Stimulated activated CD4-positive, alpha-beta T cell treated with anti-CD3 and anti-CD28 coated beads, Interleukin-2, amount 100 ng/mL, for 4 hours (primary cell): ENCODE measurements at regions not wholly inside any gene's neighbourhood (a gene's known extent, or its start where the extent isn't known, plus 50 kb on each side); places are given as distances from the start of the nearest gene placed in this dataset.
"Not testable (repeated sequence)": the region's sequence is repeated elsewhere in the genome, so short reads cannot be mapped to it uniquely, and the experiment has no call there.

ENCODE experiments used
- DNase-seq: peaks from one replicate; pipeline ENCODE4 v3.0.0-alpha.2; 2020; ENCODE audit warnings: low read depth

- no peak for DNase-seq
These were observed 72.0 kb upstream of the DHRSX start for GRCh38 chrX:2572740-2573139.

- DNase-seq = no peak
These were observed 67.3 kb upstream of the DHRSX start for GRCh38 chrX:2568125-2568524.

- no peak for DNase-seq
These were observed 65.3 kb upstream of the DHRSX start for GRCh38 chrX:2566055-2566454.

- no peak for DNase-seq
These were observed 60.7 kb upstream of the DHRSX start for GRCh38 chrX:2561456-2561855.

- DNase-seq = no peak
These were observed 58.3 kb upstream of the DHRSX start for GRCh38 chrX:2559124-2559523.

- no peak for DNase-seq
These were observed 54.1 kb upstream of the DHRSX start for GRCh38 chrX:2554891-2555290.

GRCh38 chrX:2554066-2554465, 53.3 kb upstream of the DHRSX start:
- DNase-seq = not testable (repeated sequence)

GRCh38 chrX:2552621-2553201, 51.9 kb upstream of the DHRSX start:
- DNase-seq = no peak

GRCh38 chrX:2550328-2551020, 49.7 kb upstream of the DHRSX start:
- no peak for DNase-seq
